ENCODE measurements at regions not wholly inside any gene's neighbourhood (a gene's known extent, or its start where the extent isn't known, plus 50 kb on each side); places are given as distances from the start of the nearest gene placed in this dataset.

DNA sequence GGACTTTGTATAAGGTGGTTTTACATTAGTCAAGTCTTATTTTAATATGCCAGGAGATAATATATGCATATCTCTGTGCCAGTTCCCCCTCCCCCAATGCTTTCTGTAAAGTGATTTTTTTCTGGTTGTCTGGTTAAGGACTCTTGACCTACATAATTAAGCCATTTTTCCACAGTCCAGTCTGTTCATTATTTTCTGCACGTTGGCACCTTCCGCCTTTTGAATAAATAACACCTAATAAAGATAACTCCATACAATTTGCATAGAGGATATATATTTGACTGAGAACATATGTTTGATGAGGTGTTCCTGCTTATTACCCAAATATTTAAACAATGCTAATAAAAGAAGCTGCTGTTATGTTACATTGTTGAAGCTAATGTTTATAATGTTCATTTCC lies 320.9 kb downstream of the DMAC1 start:
- H3K9ac ChIP-seq (ENCODE audit: low read length): no peak overlapping the region
- H3K27me3 ChIP-seq (ENCODE audit: control insufficient read depth, insufficient read depth, low read length): no peaks in the 10 kb centered on the region
- no peaks in the 10 kb centered on the region for H3K4me1 ChIP-seq (ENCODE audit: control insufficient read depth, insufficient read depth, low read length)
- no peak overlapping the region for H3K27ac ChIP-seq (ENCODE audit: low read depth, low read length)
- no peak overlapping the region for H3K4me3 ChIP-seq (ENCODE audit: low read depth, low read length)
- H3K36me3 ChIP-seq (ENCODE audit: control insufficient read depth, insufficient read depth, low read length): no peaks in the 10 kb centered on the region
- no peaks in the 10 kb centered on the region for H3K9me3 ChIP-seq (ENCODE audit: control insufficient read depth, insufficient read depth, low read depth, low read length)

DNA sequence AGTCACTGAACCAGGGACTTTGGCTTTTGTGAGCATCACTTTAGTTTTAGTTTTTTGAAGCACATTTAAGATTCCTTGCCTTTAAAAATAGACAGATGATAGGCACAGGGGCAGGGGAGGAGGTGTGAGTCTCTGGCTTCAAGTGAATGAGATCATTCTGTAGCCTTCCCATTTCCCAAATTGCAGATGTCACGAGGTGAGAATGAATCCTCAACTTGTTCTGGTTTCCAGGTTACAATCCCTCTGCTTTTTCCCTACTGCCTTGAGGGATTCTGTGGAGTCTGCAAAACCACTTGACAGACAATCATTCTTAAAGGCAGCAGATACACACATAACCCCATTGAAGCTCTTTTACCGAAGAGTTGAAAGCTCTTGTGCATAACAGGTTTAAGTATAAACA lies 332.4 kb downstream of the DMAC1 start:
- no peaks in the 10 kb centered on the region for H3K36me3 ChIP-seq (ENCODE audit: control insufficient read depth, insufficient read depth, low read length)
- no peak overlapping the region for H3K4me3 ChIP-seq (ENCODE audit: low read depth, low read length)
- H3K9me3 ChIP-seq (ENCODE audit: control insufficient read depth, insufficient read depth, low read depth, low read length): no peaks in the 10 kb centered on the region
- no peaks in the 10 kb centered on the region for H3K27me3 ChIP-seq (ENCODE audit: control insufficient read depth, insufficient read depth, low read length)
- H3K4me1 ChIP-seq (ENCODE audit: control insufficient read depth, insufficient read depth, low read length): no peaks in the 10 kb centered on the region
- no peak overlapping the region for H3K9ac ChIP-seq (ENCODE audit: low read length)
- no peak overlapping the region for H3K27ac ChIP-seq (ENCODE audit: low read depth, low read length)

DNA sequence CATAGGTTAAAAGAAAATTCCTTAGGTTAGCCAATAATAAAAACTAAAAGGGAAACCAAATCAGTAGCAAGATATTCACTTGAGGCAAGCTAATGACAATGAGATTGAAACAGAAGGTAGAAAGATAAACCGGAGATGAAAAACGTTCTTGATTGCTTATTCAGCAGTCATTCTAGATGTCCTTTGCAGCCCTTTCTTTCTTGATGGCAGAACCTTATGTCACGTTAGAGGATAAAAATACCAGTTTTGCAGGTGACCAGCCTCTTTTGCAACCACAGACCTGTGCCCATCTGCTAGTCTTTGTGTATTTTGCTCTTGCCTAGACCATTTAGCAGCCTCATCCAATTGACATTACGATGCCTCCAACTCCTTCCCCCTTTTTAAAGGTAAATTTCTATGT lies 337.8 kb downstream of the DMAC1 start:
- Histone ChIP-seq H3K27me3 (ENCODE audit: control insufficient read depth, insufficient read depth, low read length) (0 out of 2 replicates have a peak, but pooled peaks cover 5% of the 10 kb centered on the region), H3K36me3 (ENCODE audit: control insufficient read depth, insufficient read depth, low read length) (no peaks in the 10 kb centered on the region), H3K4me3 (ENCODE audit: low read depth, low read length) (no peak overlapping the region), H3K9me3 (ENCODE audit: control insufficient read depth, insufficient read depth, low read depth, low read length) (no peaks in the 10 kb centered on the region), H3K4me1 (ENCODE audit: control insufficient read depth, insufficient read depth, low read length) (no peaks in the 10 kb centered on the region), H3K27ac (ENCODE audit: low read depth, low read length) (no peak overlapping the region), H3K9ac (ENCODE audit: low read length) (no peak overlapping the region)

DNA sequence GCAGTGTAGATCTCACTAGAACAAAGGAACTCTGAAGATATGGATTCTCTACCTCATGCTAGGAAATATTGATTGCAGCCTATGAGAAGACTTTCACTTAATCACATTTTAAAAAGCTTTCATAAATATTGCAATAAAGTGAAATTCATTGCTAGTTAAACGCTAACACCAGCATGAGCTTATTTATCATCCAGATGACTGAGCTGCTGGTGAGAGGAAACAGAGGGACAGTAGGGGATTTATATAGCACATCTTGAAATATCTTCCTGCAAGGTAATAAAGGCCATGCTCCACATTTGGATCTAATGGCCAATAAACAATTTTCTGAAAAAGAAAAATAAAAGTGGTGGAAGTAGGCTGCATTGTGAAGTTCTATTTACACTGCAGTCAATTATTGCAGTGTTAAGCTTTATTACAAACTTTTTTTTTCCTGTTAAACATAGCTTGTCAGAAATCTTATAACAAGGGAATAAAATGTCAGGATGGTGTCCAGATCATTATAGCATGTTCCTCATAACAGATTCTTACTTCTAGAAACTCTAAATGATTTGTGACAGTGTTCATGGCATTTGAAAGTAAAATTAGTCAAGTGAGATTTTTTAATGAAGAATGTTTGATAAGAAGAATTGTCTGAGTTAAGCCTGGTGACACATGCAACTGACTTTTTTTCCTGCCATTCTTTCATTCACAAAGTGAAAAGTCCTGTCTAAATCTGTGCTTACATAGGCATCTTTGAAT lies 342.6 kb downstream of the DMAC1 start:
- H3K4me1 ChIP-seq (ENCODE audit: control insufficient read depth, insufficient read depth, low read length): peaks cover 3% of the 10 kb centered on the region; the same call in 1 of the 2 replicates
- H3K27ac ChIP-seq (ENCODE audit: low read depth, low read length): no peak overlapping the region
- H3K27me3 ChIP-seq (ENCODE audit: control insufficient read depth, insufficient read depth, low read length): 0 out of 2 replicates have a peak, but pooled peaks cover 5% of the 10 kb centered on the region
- no peaks in the 10 kb centered on the region for H3K9me3 ChIP-seq (ENCODE audit: control insufficient read depth, insufficient read depth, low read depth, low read length)
- no peak overlapping the region for H3K9ac ChIP-seq (ENCODE audit: low read length)
- no peak overlapping the region for H3K4me3 ChIP-seq (ENCODE audit: low read depth, low read length)
- H3K36me3 ChIP-seq (ENCODE audit: control insufficient read depth, insufficient read depth, low read length): no peaks in the 10 kb centered on the region

DNA sequence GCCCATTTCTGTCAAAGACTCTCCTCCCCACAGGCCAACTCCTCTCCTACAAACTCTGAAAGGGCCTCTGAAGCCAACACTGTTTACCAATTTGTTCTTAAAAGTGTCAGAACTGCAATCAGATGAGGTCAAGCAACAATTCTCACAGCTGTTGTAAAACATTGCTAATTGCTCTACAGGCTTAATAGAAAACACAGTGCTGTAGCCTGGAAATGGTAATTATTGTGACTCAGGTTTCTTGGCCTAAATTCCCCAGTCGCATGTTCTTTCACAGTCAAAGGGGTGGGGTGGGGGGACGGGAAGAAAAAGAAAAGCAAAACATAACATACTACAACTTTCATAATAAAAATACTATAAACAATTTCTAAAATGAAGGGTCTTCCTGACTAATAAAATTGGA lies 343.2 kb downstream of the DMAC1 start:
- H3K4me1 ChIP-seq (ENCODE audit: control insufficient read depth, insufficient read depth, low read length): peaks cover 3% of the 10 kb centered on the region; the same call in 1 of the 2 replicates

DNA sequence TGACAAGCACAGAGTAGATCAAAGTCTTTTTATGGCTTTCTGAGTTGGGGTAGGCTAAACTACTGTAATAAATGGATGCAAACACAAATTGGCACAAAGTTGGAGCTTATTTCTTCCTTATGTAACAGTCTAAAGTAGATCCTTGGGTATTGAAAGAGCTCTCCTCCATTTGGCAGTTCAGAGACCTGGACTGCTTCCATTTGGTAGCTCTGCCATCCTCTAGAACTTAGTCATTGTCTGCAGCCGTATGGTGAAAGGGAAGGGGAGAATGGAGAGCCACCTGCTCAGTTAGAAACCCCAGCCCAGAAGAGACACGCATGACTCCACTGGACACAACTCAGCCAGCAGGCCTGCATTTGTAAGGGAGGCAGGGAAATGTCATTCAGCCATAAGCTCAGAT lies 345.0 kb downstream of the DMAC1 start:
- H3K9ac ChIP-seq (ENCODE audit: low read length): no peak overlapping the region
- H3K27ac ChIP-seq (ENCODE audit: low read depth, low read length): no peak overlapping the region
- H3K36me3 ChIP-seq (ENCODE audit: control insufficient read depth, insufficient read depth, low read length): no peaks in the 10 kb centered on the region
- 0 out of 2 replicates have a peak, but pooled peaks cover 5% of the 10 kb centered on the region for H3K27me3 ChIP-seq (ENCODE audit: control insufficient read depth, insufficient read depth, low read length)
- no peaks in the 10 kb centered on the region for H3K9me3 ChIP-seq (ENCODE audit: control insufficient read depth, insufficient read depth, low read depth, low read length)
- peaks cover 3% of the 10 kb centered on the region; the same call in 1 of the 2 replicates for H3K4me1 ChIP-seq (ENCODE audit: control insufficient read depth, insufficient read depth, low read length)
- H3K4me3 ChIP-seq (ENCODE audit: low read depth, low read length): no peak overlapping the region

More for the DNA sequence above, 343.2 kb downstream of the DMAC1 start:
- H3K9ac ChIP-seq (ENCODE audit: low read length): no peak overlapping the region
- no peak overlapping the region for H3K4me3 ChIP-seq (ENCODE audit: low read depth, low read length)
- H3K9me3 ChIP-seq (ENCODE audit: control insufficient read depth, insufficient read depth, low read depth, low read length): no peaks in the 10 kb centered on the region
- H3K27me3 ChIP-seq (ENCODE audit: control insufficient read depth, insufficient read depth, low read length): 0 out of 2 replicates have a peak, but pooled peaks cover 5% of the 10 kb centered on the region
- no peak overlapping the region for H3K27ac ChIP-seq (ENCODE audit: low read depth, low read length)
- H3K36me3 ChIP-seq (ENCODE audit: control insufficient read depth, insufficient read depth, low read length): no peaks in the 10 kb centered on the region

DNA sequence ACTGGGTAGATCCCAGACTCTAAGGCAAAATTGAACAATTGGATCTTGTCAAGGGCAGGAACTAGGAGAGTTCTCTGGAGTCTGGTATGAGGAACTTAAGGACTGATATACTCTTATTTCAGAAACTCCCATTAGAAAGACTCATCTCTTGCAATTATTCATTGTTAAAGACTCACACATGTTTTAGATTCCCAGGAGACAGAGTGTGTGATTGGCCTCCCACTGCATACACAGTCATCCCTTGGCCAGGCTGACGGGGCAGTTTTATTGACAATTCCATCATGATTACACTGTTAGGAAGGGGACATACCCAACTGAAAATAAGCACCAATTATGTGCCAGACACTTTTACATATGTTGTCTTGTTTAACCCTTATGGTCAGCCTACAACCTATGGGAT lies 347.2 kb downstream of the DMAC1 start:
- peaks cover 3% of the 10 kb centered on the region; the same call in 1 of the 2 replicates for H3K4me1 ChIP-seq (ENCODE audit: control insufficient read depth, insufficient read depth, low read length)
- no peaks in the 10 kb centered on the region for H3K9me3 ChIP-seq (ENCODE audit: control insufficient read depth, insufficient read depth, low read depth, low read length)
- no peaks in the 10 kb centered on the region for H3K36me3 ChIP-seq (ENCODE audit: control insufficient read depth, insufficient read depth, low read length)
- H3K4me3 ChIP-seq (ENCODE audit: low read depth, low read length): no peak overlapping the region
- H3K27me3 ChIP-seq (ENCODE audit: control insufficient read depth, insufficient read depth, low read length): no peaks in the 10 kb centered on the region
- H3K27ac ChIP-seq (ENCODE audit: low read depth, low read length): no peak overlapping the region
- no peak overlapping the region for H3K9ac ChIP-seq (ENCODE audit: low read length)

DNA sequence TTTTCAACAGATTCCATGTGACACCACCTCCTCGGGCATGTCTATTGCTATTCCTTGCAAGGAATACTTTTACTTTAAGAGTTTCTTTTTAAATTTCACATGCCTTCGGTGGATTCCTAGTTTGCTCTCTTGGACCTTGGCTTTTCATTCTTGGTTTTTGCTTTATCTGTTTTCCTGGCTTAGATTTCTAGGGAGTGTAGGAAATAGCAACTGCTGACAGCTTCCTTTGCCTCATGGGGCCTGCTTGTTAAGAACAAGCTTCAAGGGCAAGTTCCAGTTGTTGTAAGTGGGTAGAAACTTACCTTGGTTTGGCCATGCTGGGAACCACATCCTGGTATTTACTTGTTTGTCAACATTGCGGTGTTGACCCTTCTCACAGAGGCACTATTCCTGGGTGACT lies 348.5 kb downstream of the DMAC1 start:
- Histone ChIP-seq H3K9me3 (ENCODE audit: control insufficient read depth, insufficient read depth, low read depth, low read length) (no peaks in the 10 kb centered on the region), H3K4me3 (ENCODE audit: low read depth, low read length) (no peak overlapping the region), H3K27me3 (ENCODE audit: control insufficient read depth, insufficient read depth, low read length) (no peaks in the 10 kb centered on the region), H3K4me1 (ENCODE audit: control insufficient read depth, insufficient read depth, low read length) (no peaks in the 10 kb centered on the region; the same call in 1 of the 2 replicates), H3K27ac (ENCODE audit: low read depth, low read length) (no peak overlapping the region), H3K9ac (ENCODE audit: low read length) (no peak overlapping the region), H3K36me3 (ENCODE audit: control insufficient read depth, insufficient read depth, low read length) (no peaks in the 10 kb centered on the region)

DNA sequence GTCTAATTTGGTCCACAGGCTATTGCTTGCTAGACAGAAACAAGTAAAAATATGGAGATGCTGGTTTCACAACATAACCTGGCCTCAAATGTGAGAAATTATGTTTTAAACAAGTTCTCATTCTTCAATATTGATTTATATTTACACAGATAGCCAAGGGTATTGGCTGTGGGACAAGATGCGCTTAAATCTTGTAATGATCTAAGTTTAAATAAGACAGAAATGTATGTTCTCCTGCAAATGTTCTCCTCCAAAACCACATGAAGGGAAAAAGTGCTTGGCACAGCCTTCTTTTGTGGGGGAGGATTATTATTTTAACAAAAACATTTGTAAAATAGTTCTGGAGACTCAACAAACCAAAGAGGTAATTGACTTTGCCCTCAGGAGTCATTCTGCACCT lies 356.0 kb downstream of the DMAC1 start:
- no peak overlapping the region for H3K4me3 ChIP-seq (ENCODE audit: low read depth, low read length)

DNA sequence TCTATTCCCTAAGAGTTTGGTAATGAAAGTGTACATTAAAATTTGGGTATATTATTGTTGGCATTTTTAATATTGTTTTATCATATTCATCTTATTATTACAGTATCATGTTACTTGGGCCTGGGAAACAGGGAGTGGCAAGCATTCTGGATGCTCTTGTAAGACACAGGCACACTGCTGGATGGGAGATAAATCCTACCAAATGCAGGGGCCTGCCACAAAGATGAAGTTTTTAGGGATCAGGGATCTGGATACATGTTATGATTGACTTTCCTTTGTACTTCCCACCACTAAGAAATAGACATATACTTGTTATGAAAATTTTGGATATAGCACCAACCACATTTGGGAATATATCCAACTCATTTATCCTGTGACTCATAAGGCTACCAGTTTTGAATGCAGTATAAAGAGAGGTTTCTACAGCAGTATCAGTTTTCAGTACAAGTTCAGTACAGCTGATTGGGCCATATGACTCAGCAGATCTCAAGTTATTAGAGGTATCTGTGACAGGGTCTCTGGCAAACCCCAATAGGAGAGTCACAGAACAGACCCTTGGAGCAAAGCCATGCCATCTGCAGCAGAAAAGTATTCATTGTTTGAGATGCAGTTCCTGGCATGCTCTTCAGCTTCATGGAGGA lies 360.1 kb downstream of the DMAC1 start:
- H3K27me3 ChIP-seq (ENCODE audit: control insufficient read depth, insufficient read depth, low read length): no peaks in the 10 kb centered on the region
- H3K27ac ChIP-seq (ENCODE audit: low read depth, low read length): no peak overlapping the region
- no peaks in the 10 kb centered on the region for H3K36me3 ChIP-seq (ENCODE audit: control insufficient read depth, insufficient read depth, low read length)
- H3K9ac ChIP-seq (ENCODE audit: low read length): no peak overlapping the region
- H3K4me3 ChIP-seq (ENCODE audit: low read depth, low read length): no peak overlapping the region
- H3K9me3 ChIP-seq (ENCODE audit: control insufficient read depth, insufficient read depth, low read depth, low read length): peaks cover 4% of the 10 kb centered on the region; the same call in 1 of the 2 replicates
- no peaks in the 10 kb centered on the region for H3K4me1 ChIP-seq (ENCODE audit: control insufficient read depth, insufficient read depth, low read length)

More for the DNA sequence above, 356.0 kb downstream of the DMAC1 start:
- no peaks in the 10 kb centered on the region for H3K27me3 ChIP-seq (ENCODE audit: control insufficient read depth, insufficient read depth, low read length)
- no peaks in the 10 kb centered on the region for H3K36me3 ChIP-seq (ENCODE audit: control insufficient read depth, insufficient read depth, low read length)
- no peak overlapping the region for H3K9ac ChIP-seq (ENCODE audit: low read length)
- peaks cover 4% of the 10 kb centered on the region; the same call in 1 of the 2 replicates for H3K9me3 ChIP-seq (ENCODE audit: control insufficient read depth, insufficient read depth, low read depth, low read length)
- H3K4me1 ChIP-seq (ENCODE audit: control insufficient read depth, insufficient read depth, low read length): no peaks in the 10 kb centered on the region
- H3K27ac ChIP-seq (ENCODE audit: low read depth, low read length): no peak overlapping the region

DNA sequence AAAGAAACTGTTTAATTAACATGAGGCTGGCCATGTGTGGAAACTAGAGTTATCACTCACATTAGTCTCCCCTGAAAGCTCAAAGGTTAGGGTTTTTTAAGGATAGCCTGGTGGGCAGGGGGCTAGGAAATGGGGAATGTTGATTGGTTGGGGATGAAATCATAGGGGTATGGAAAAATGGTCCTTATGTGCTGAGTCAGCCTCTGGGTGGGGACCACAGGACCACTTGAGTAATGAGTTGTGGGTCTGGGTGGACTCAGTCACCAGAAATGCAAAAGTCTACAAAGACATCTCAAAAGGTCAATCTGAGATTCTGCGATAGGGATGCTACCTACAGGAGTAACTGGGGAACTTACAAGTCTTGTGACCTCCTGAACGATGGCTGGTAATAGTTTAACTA lies 362.8 kb downstream of the DMAC1 start:
- Histone ChIP-seq H3K27ac (ENCODE audit: low read depth, low read length) (no peak overlapping the region), H3K9me3 (ENCODE audit: control insufficient read depth, insufficient read depth, low read depth, low read length) (peaks cover 9% of the 10 kb centered on the region; the same call in 1 of the 2 replicates), H3K4me1 (ENCODE audit: control insufficient read depth, insufficient read depth, low read length) (no peaks in the 10 kb centered on the region), H3K9ac (ENCODE audit: low read length) (no peak overlapping the region), H3K27me3 (ENCODE audit: control insufficient read depth, insufficient read depth, low read length) (no peaks in the 10 kb centered on the region), H3K4me3 (ENCODE audit: low read depth, low read length) (no peak overlapping the region), H3K36me3 (ENCODE audit: control insufficient read depth, insufficient read depth, low read length) (no peaks in the 10 kb centered on the region)
